ENCODE measurements at regions not wholly inside any gene's neighbourhood (a gene's known extent, or its start where the extent isn't known, plus 50 kb on each side); places are given as distances from the start of the nearest gene placed in this dataset.

GRCh38 chr3:73681198-73681597 lies 56.5 kb upstream of the PDZRN3 start:
- no peak for DNase-seq
- H3K4me1 ChIP-seq (ENCODE audit: control extremely low read depth in 1 of 4, control insufficient read depth in 4 of 4, insufficient read depth in 4 of 4, low read length in 3 of 4) = no peaks in the 10 kb centered on the region
- H3K27me3 ChIP-seq (replicated peaks in 2 of 5; ENCODE audit: control insufficient read depth in 4 of 5, insufficient read depth in 5 of 5, low read length in 4 of 5) = no peaks in the 10 kb centered on the region
- no peak overlapping the region for H3K27ac ChIP-seq (ENCODE audit: insufficient read depth in 1 of 2, low read depth in 1 of 2, low read length in 2 of 2, poor library complexity in 1 of 2, severe bottlenecking in 2 of 2)
- H3K36me3 ChIP-seq (ENCODE audit: control insufficient read depth in 4 of 4, insufficient read depth in 4 of 4, low read length in 3 of 4) = no peaks in the 10 kb centered on the region
- POLR2A ChIA-PET = no interaction called here
- no peaks in the 10 kb centered on the region for H3K9me3 ChIP-seq (ENCODE audit: control extremely low read depth in 1 of 5, control insufficient read depth in 4 of 5, insufficient read depth in 2 of 5, low read depth in 1 of 5, low read length in 4 of 5)
- no CpG with 5 or more reads among the region's 1 CpG for WGBS (ENCODE audit: insufficient coverage)
- H3K4me3 ChIP-seq (ENCODE audit: control insufficient read depth in 1 of 7, extremely low read depth in 1 of 7, insufficient read depth in 4 of 7, low read depth in 2 of 7, low read length in 6 of 7) = no peak overlapping the region
- CTCF ChIA-PET = no interaction called here

- H3K36me3 ChIP-seq (ENCODE audit: control insufficient read depth in 4 of 4, insufficient read depth in 4 of 4, low read length in 3 of 4) = no peaks in the 10 kb centered on the region
- H3K9me3 ChIP-seq (ENCODE audit: control extremely low read depth in 1 of 5, control insufficient read depth in 4 of 5, insufficient read depth in 2 of 5, low read depth in 1 of 5, low read length in 4 of 5) = no peaks in the 10 kb centered on the region
- no peaks in the 10 kb centered on the region for H3K4me1 ChIP-seq (ENCODE audit: control extremely low read depth in 1 of 4, control insufficient read depth in 4 of 4, insufficient read depth in 4 of 4, low read length in 3 of 4)
- DNase-seq = no peak
- WGBS (ENCODE audit: insufficient coverage) = 78% methylated on average over 4 of the region's 8 CpGs
- no peaks in the 10 kb centered on the region for H3K27me3 ChIP-seq (replicated peaks in 2 of 5; ENCODE audit: control insufficient read depth in 4 of 5, insufficient read depth in 5 of 5, low read length in 4 of 5)
- ChIA-PET CTCF (no interaction called here), POLR2A (no interaction called here)
- no peak overlapping the region for H3K4me3 ChIP-seq (ENCODE audit: control insufficient read depth in 1 of 7, extremely low read depth in 1 of 7, insufficient read depth in 4 of 7, low read depth in 2 of 7, low read length in 6 of 7)
- no peak overlapping the region for H3K27ac ChIP-seq (ENCODE audit: insufficient read depth in 1 of 2, low read depth in 1 of 2, low read length in 2 of 2, poor library complexity in 1 of 2, severe bottlenecking in 2 of 2)
Observed at GRCh38 chr3:73680391-73681095, 55.8 kb upstream of the PDZRN3 start.

GRCh38 chr3:73677336-73678024 lies 52.7 kb upstream of the PDZRN3 start:
- ChIA-PET POLR2A (no interaction called here), CTCF (no interaction called here)
- Histone ChIP-seq H3K9me3 (ENCODE audit: control extremely low read depth in 1 of 5, control insufficient read depth in 4 of 5, insufficient read depth in 2 of 5, low read depth in 1 of 5, low read length in 4 of 5) (no peaks in the 10 kb centered on the region), H3K27me3 (replicated peaks in 2 of 5; ENCODE audit: control insufficient read depth in 4 of 5, insufficient read depth in 5 of 5, low read length in 4 of 5) (no peaks in the 10 kb centered on the region), H3K27ac (ENCODE audit: insufficient read depth in 1 of 2, low read depth in 1 of 2, low read length in 2 of 2, poor library complexity in 1 of 2, severe bottlenecking in 2 of 2) (no peak overlapping the region), H3K4me3 (ENCODE audit: control insufficient read depth in 1 of 7, extremely low read depth in 1 of 7, insufficient read depth in 4 of 7, low read depth in 2 of 7, low read length in 6 of 7) (no peak overlapping the region), H3K36me3 (ENCODE audit: control insufficient read depth in 4 of 4, insufficient read depth in 4 of 4, low read length in 3 of 4) (no peaks in the 10 kb centered on the region), H3K4me1 (ENCODE audit: control extremely low read depth in 1 of 4, control insufficient read depth in 4 of 4, insufficient read depth in 4 of 4, low read length in 3 of 4) (no peaks in the 10 kb centered on the region)
- no peak for DNase-seq
- WGBS (ENCODE audit: insufficient coverage) = 95% methylated on average over 7 of the region's 7 CpGs

Measured in common myeloid progenitor, CD34-positive (primary cell).